NCI-H2171 (cell line): ENCODE measurements at regions not wholly inside any gene's neighbourhood (a gene's known extent, or its start where the extent isn't known, plus 50 kb on each side); places are given as distances from the start of the nearest gene placed in this dataset.

Experiments
- DNase-seq: peaks from one replicate; lab custom pipeline; 2025; lab: John Stamatoyannopoulos, UW

GRCh38 chr3:27939521-27939920 is 217.4 kb upstream of the EOMES start:
- DNase-seq = no peak

GRCh38 chr3:27939940-27940339 is 217.8 kb upstream of the EOMES start:
- DNase-seq = no peak

GRCh38 chr3:27943106-27943505 is 221.0 kb upstream of the EOMES start:
- DNase-seq = no peak

- no peak for DNase-seq
These were observed 223.1 kb upstream of the EOMES start for GRCh38 chr3:27945229-27945628.

- no peak for DNase-seq
These were observed 238.0 kb upstream of the EOMES start for GRCh38 chr3:27960133-27960532.

GRCh38 chr3:27963519-27963918 is 241.4 kb upstream of the EOMES start:
- DNase-seq = no peak

- DNase-seq = no peak
These were observed 249.5 kb upstream of the EOMES start for GRCh38 chr3:27971600-27971999.

GRCh38 chr3:27976933-27977332 is 254.8 kb upstream of the EOMES start:
- DNase-seq = no peak

- no peak for DNase-seq
These were observed 256.3 kb upstream of the EOMES start for GRCh38 chr3:27978440-27978839.

- DNase-seq = no peak
These were observed 255.9 kb upstream of the CMC1 start for GRCh38 chr3:27985369-27986035.

GRCh38 chr3:27986234-27986879 is 255.1 kb upstream of the CMC1 start:
- no peak for DNase-seq

GRCh38 chr3:27990324-27990723 is 251.1 kb upstream of the CMC1 start:
- no peak for DNase-seq

- no peak for DNase-seq
These were observed 250.6 kb upstream of the CMC1 start for GRCh38 chr3:27990837-27991236.

- no peak for DNase-seq
These were observed 248.4 kb upstream of the CMC1 start for GRCh38 chr3:27993051-27993450.

GRCh38 chr3:28000608-28001007 is 240.8 kb upstream of the CMC1 start:
- no peak for DNase-seq

GRCh38 chr3:28008235-28008634 is 233.2 kb upstream of the CMC1 start:
- no peak for DNase-seq

- DNase-seq = no peak
These were observed 228.6 kb upstream of the CMC1 start for GRCh38 chr3:28012830-28013229.

GRCh38 chr3:28013864-28014473 is 227.4 kb upstream of the CMC1 start:
- no peak for DNase-seq

GRCh38 chr3:28018925-28019718 is 222.3 kb upstream of the CMC1 start:
- DNase-seq = no peak

GRCh38 chr3:28019740-28020139 is 221.7 kb upstream of the CMC1 start:
- no peak for DNase-seq

- DNase-seq = no peak
These were observed 218.5 kb upstream of the CMC1 start for GRCh38 chr3:28022916-28023315.

GRCh38 chr3:28028554-28028953 is 212.9 kb upstream of the CMC1 start:
- DNase-seq = no peak
